Esophagus squamous epithelium (tissue), 4 donors: ENCODE measurements at regions not wholly inside any gene's neighbourhood (a gene's known extent, or its start where the extent isn't known, plus 50 kb on each side); places are given as distances from the start of the nearest gene placed in this dataset.

Experiments
- POLR2A ChIP-seq, 4 donors: fragments of 450-650 bp; IDR thresholded peaks; one replicate each; pipeline ENCODE4 v1.6.1; 2017; ENCODE audit warnings: antibody characterized with exemption in 4 of 4, mild to moderate bottlenecking in 4 of 4, moderate library complexity in 3 of 4
- TF ChIP-seq, protein P1 (sequence below), 6 experiments: fragments of 450-650 bp in 4 of 6; fragments of 200-600 bp in 2 of 6; sonication (generic) in 2 of 6; IDR thresholded peaks; one replicate each; pipeline ENCODE4 v1.5.1; 2016 to 2019; ENCODE audit warnings: antibody characterized with exemption in 6 of 6, mild to moderate bottlenecking in 4 of 6, moderate library complexity in 4 of 6

- TF ChIP-seq, protein P1, sequence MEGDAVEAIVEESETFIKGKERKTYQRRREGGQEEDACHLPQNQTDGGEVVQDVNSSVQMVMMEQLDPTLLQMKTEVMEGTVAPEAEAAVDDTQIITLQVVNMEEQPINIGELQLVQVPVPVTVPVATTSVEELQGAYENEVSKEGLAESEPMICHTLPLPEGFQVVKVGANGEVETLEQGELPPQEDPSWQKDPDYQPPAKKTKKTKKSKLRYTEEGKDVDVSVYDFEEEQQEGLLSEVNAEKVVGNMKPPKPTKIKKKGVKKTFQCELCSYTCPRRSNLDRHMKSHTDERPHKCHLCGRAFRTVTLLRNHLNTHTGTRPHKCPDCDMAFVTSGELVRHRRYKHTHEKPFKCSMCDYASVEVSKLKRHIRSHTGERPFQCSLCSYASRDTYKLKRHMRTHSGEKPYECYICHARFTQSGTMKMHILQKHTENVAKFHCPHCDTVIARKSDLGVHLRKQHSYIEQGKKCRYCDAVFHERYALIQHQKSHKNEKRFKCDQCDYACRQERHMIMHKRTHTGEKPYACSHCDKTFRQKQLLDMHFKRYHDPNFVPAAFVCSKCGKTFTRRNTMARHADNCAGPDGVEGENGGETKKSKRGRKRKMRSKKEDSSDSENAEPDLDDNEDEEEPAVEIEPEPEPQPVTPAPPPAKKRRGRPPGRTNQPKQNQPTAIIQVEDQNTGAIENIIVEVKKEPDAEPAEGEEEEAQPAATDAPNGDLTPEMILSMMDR (IDR thresholded peaks at IDR 0.05) = no peak
- no peak for TF ChIP-seq POLR2A (IDR thresholded peaks at IDR 0.05)
Observed at GRCh38 chr18:61749031-61749430, 143.8 kb downstream of the RNF152 start.
